ENCODE measurements at regions not wholly inside any gene's neighbourhood (a gene's known extent, or its start where the extent isn't known, plus 50 kb on each side); places are given as distances from the start of the nearest gene placed in this dataset.

DNA sequence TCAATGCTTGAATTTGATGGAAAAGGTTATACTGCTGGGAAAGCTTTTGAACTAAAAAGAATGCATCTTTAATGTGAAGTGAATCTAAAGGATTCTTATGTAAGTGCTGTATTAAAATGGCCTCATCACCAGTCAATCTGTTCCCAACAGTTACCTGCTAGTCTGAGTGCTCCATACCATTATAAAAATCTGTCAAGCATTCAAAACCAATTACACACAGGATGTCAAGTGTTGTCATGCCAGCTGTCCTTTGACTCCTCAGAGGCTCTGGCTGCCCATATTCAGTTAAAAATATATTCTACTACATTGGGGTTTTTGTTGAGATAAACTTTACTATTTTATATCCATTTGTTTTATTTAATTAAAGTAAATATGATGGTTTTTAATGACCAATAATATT lies 1587.7 kb downstream of the AMY1C start:
- no peak overlapping the region for H3K4me3 ChIP-seq (ENCODE audit: low read depth, low read length)
- no peak for DNase-seq (ENCODE audit: low read depth)
- TF ChIP-seq, protein P1, sequence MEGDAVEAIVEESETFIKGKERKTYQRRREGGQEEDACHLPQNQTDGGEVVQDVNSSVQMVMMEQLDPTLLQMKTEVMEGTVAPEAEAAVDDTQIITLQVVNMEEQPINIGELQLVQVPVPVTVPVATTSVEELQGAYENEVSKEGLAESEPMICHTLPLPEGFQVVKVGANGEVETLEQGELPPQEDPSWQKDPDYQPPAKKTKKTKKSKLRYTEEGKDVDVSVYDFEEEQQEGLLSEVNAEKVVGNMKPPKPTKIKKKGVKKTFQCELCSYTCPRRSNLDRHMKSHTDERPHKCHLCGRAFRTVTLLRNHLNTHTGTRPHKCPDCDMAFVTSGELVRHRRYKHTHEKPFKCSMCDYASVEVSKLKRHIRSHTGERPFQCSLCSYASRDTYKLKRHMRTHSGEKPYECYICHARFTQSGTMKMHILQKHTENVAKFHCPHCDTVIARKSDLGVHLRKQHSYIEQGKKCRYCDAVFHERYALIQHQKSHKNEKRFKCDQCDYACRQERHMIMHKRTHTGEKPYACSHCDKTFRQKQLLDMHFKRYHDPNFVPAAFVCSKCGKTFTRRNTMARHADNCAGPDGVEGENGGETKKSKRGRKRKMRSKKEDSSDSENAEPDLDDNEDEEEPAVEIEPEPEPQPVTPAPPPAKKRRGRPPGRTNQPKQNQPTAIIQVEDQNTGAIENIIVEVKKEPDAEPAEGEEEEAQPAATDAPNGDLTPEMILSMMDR (IDR thresholded peaks at IDR 0.05; ENCODE audit: low read depth, low read length, missing control alignments): no peak
- in situ Hi-C loops (cut with HindIII; ENCODE audit: low sequenced_read_pairs): no loop called here

DNA sequence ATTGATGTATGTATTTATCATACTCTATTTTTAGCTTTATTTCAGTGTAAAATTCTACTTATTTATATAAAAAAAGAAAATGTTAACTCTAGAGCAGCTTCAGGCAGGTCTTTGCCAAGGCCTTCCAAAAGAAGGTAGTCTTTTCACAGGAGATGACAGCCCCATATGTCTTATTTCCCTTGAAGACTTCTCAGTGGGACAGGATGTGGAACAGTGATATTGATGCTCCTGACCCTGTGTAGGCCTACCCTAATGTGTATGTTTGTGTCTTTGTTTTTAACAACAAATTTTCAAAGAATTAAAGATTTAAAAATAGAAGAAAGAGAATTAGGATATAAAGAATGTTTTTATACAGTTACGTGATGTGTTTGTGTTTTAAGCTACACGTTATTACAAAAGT lies 1593.6 kb downstream of the AMY1C start:
- TF ChIP-seq, protein P1 (IDR thresholded peaks at IDR 0.05; ENCODE audit: low read depth, low read length, missing control alignments): no peak
- in situ Hi-C loops (cut with HindIII; ENCODE audit: low sequenced_read_pairs): no loop called here
- no peak overlapping the region for H3K4me3 ChIP-seq (ENCODE audit: low read depth, low read length)
- DNase-seq (ENCODE audit: low read depth): no peak

GRCh38 chr1:105359457-105359856 lies 1609.8 kb downstream of the AMY1C start:
- in situ Hi-C loops (cut with HindIII; ENCODE audit: low sequenced_read_pairs): no loop called here
- no peak overlapping the region for H3K4me3 ChIP-seq (ENCODE audit: low read depth, low read length)
- no peak for DNase-seq (ENCODE audit: low read depth)
- TF ChIP-seq, protein P1 (IDR thresholded peaks at IDR 0.05; ENCODE audit: low read depth, low read length, missing control alignments): no peak

DNA sequence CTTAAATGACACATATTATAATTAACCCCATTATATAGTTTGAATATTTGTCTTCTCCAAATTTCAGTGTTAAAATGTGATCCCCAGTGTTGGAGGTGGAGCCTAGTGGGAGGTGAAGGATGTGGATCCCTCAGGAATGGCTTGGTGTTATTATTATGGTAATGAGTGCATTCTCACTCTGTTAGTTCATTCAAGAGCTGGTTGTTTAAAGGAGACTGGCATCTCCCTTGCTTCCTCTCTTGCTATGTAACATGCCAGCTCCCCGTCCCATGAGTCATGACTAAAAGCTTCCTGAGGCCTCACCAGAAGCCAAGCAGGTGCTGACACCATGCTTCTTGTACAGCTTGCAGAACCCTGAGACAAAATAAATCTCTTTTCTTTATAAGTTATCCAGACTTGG lies 1612.7 kb downstream of the AMY1C start:
- H3K4me3 ChIP-seq (ENCODE audit: low read depth, low read length): no peak overlapping the region
- no peak for DNase-seq (ENCODE audit: low read depth)
- in situ Hi-C loops (cut with HindIII; ENCODE audit: low sequenced_read_pairs): no loop called here
- TF ChIP-seq, protein P1 (IDR thresholded peaks at IDR 0.05; ENCODE audit: low read depth, low read length, missing control alignments): no peak

DNA sequence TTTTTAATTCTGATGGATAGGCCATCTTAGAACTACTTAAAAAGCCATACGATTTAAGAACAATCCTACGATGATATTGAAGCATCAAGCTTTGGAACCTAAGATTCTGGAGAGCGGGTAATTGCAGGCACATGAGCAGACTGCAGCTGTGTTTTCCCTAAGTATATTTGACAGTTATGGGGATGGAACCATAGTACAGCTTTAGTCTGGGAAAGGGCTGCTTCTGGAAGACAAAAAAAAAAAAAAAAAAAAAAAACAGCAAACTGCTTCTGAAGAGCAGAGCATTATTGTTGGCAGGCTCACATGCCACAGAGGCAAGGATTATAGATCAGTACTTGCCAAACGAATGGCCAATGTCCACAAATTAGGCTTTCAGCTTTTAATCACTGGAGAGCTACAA lies 1618.7 kb downstream of the AMY1C start:
- DNase-seq (ENCODE audit: low read depth): no peak
- in situ Hi-C loops (cut with HindIII; ENCODE audit: low sequenced_read_pairs): no loop called here
- TF ChIP-seq, protein P1 (IDR thresholded peaks at IDR 0.05; ENCODE audit: low read depth, low read length, missing control alignments): no peak
- no peak overlapping the region for H3K4me3 ChIP-seq (ENCODE audit: low read depth, low read length)

DNA sequence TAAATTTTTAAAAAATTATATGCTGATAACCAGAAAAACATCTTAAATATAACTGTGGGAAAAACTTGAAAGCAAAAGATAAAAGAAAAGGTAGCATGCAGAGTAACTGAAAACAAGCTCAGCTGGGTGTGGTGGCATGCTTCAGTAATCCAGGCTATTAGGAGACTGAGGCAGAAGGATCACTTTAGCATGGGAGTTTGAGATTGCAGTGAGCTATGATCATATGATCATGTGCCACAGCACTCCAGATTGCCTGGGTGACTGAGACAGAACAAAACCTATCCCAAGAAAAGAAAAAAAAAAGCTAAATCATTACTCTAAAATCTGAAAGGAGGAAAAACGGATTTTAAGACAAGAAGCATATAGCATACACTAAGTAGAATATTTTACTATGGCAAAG lies 1624.0 kb downstream of the AMY1C start:
- no peak for DNase-seq (ENCODE audit: low read depth)
- in situ Hi-C loops (cut with HindIII; ENCODE audit: low sequenced_read_pairs): no loop called here
- H3K4me3 ChIP-seq (ENCODE audit: low read depth, low read length): no peak overlapping the region
- TF ChIP-seq, protein P1 (IDR thresholded peaks at IDR 0.05; ENCODE audit: low read depth, low read length, missing control alignments): no peak

- DNase-seq (ENCODE audit: low read depth): no peak
- TF ChIP-seq, protein P1 (IDR thresholded peaks at IDR 0.05; ENCODE audit: low read depth, low read length, missing control alignments): no peak
- in situ Hi-C loops (cut with HindIII; ENCODE audit: low sequenced_read_pairs): no loop called here
- H3K4me3 ChIP-seq (ENCODE audit: low read depth, low read length): no peak overlapping the region
Measured at GRCh38 chr1:105386489-105386888, 1636.8 kb downstream of the AMY1C start.
